HFFc6 (cell line): ENCODE measurements at regions not wholly inside any gene's neighbourhood (a gene's known extent, or its start where the extent isn't known, plus 50 kb on each side); places are given as distances from the start of the nearest gene placed in this dataset.
"Not testable (repeated sequence)": the region's sequence is repeated elsewhere in the genome, so short reads cannot be mapped to it uniquely, and the experiment has no call there.

Source experiments
- DNase-seq: peaks from one replicate; pipeline ENCODE4 v3.0.0-alpha.2; 2018
- H3K27ac Mint-ChIP-seq: 2 replicates; pipeline ENCODE4 v1.8.0; 2020; ENCODE audit warnings: mild to moderate bottlenecking, mixed read lengths
- H3K27me3 Mint-ChIP-seq: 2 replicates; pipeline ENCODE4 v1.8.0; 2021; ENCODE audit warnings: mild to moderate bottlenecking, moderate library complexity, mixed read lengths; ENCODE audit not compliant: insufficient read depth
- H3K36me3 Mint-ChIP-seq: 2 replicates; pipeline ENCODE4 v1.8.0; 2021; ENCODE audit warnings: low read depth, mixed read lengths
- H3K4me1 Mint-ChIP-seq: 2 replicates; pipeline ENCODE4 v1.8.0; 2020; ENCODE audit warnings: low read depth, mixed read lengths
- H3K4me3 Mint-ChIP-seq: 2 replicates; pipeline ENCODE4 v1.8.0; 2020; ENCODE audit warnings: mild to moderate bottlenecking, moderate library complexity, mixed read lengths
- H3K9me3 Mint-ChIP-seq: 2 replicates; pipeline ENCODE4 v1.8.0; 2020; ENCODE audit warnings: mild to moderate bottlenecking, mixed read lengths
- CTCF ChIP-seq: fragments of 200-600 bp; sonication (generic); IDR thresholded peaks from 2 replicates; pipeline ENCODE4 v1.5.0; 2021; ENCODE audit warnings: antibody characterized with exemption, mild to moderate bottlenecking

GRCh38 chrX:101785142-101785541 is 125.5 kb upstream of the ARMCX2 start:
- H3K4me1 Mint-ChIP-seq = peaks cover 10% of the 10 kb centered on the region
- no peak for TF ChIP-seq CTCF
- H3K27ac Mint-ChIP-seq = no peak overlapping the region
- no peaks in the 10 kb centered on the region for H3K9me3 Mint-ChIP-seq
- H3K27me3 Mint-ChIP-seq = no peaks in the 10 kb centered on the region; the same call in 1 of the 2 replicates
- DNase-seq = no peak
- no peak overlapping the region for H3K4me3 Mint-ChIP-seq
- no peaks in the 10 kb centered on the region for H3K36me3 Mint-ChIP-seq

GRCh38 chrX:101780421-101780820 is 120.8 kb upstream of the ARMCX2 start:
- not testable (repeated sequence) for H3K36me3 Mint-ChIP-seq, H3K9me3 Mint-ChIP-seq, H3K27me3 Mint-ChIP-seq, H3K27ac Mint-ChIP-seq, DNase-seq, H3K4me3 Mint-ChIP-seq
- H3K4me1 Mint-ChIP-seq = peaks cover 10% of the 10 kb centered on the region

- Mint-ChIP-seq H3K9me3 (no peaks in the 10 kb centered on the region; the same call in 1 of the 2 replicates), H3K4me3 (no peak overlapping the region), H3K27ac (no peak overlapping the region), H3K27me3 (no peaks in the 10 kb centered on the region), H3K36me3 (no peaks in the 10 kb centered on the region), H3K4me1 (no peaks in the 10 kb centered on the region)
- TF ChIP-seq CTCF = no peak
- no peak for DNase-seq
Measured at GRCh38 chrX:101774340-101774739, 114.7 kb upstream of the ARMCX2 start.

GRCh38 chrX:101764538-101764937 is 104.9 kb upstream of the ARMCX2 start:
- Mint-ChIP-seq H3K4me1 (no peaks in the 10 kb centered on the region), H3K4me3 (no peak overlapping the region), H3K27ac (no peak overlapping the region), H3K36me3 (no peaks in the 10 kb centered on the region), H3K9me3 (no peaks in the 10 kb centered on the region; the same call in 1 of the 2 replicates), H3K27me3 (peaks cover 3% of the 10 kb centered on the region; the same call in 1 of the 2 replicates)
- no peak for TF ChIP-seq CTCF
- no peak for DNase-seq

- H3K27ac Mint-ChIP-seq = no peak overlapping the region
- peaks cover 4% of the 10 kb centered on the region; the same call in 1 of the 2 replicates for H3K27me3 Mint-ChIP-seq
- no peaks in the 10 kb centered on the region for H3K9me3 Mint-ChIP-seq
- DNase-seq = no peak
- H3K36me3 Mint-ChIP-seq = no peaks in the 10 kb centered on the region
- no peaks in the 10 kb centered on the region for H3K4me1 Mint-ChIP-seq
- no peak overlapping the region for H3K4me3 Mint-ChIP-seq
- no peak for TF ChIP-seq CTCF
Measured at GRCh38 chrX:101759000-101759399, 99.3 kb upstream of the ARMCX2 start.

GRCh38 chrX:101750744-101751143 is 91.1 kb upstream of the ARMCX2 start:
- DNase-seq = no peak

More at GRCh38 chrX:101750744-101751143, 91.1 kb upstream of the ARMCX2 start:
- peaks cover 3% of the 10 kb centered on the region; the same call in 1 of the 2 replicates for H3K27me3 Mint-ChIP-seq
- H3K36me3 Mint-ChIP-seq = no peaks in the 10 kb centered on the region
- H3K4me3 Mint-ChIP-seq = no peak overlapping the region
- no peaks in the 10 kb centered on the region for H3K4me1 Mint-ChIP-seq
- no peak overlapping the region for H3K27ac Mint-ChIP-seq
- TF ChIP-seq CTCF = no peak
- H3K9me3 Mint-ChIP-seq = no peaks in the 10 kb centered on the region
